ENCODE measurements at regions not wholly inside any gene's neighbourhood (a gene's known extent, or its start where the extent isn't known, plus 50 kb on each side); places are given as distances from the start of the nearest gene placed in this dataset.

GRCh38 chr3:40969341-40969740 is 230.0 kb upstream of the CTNNB1 start:
- TF ChIP-seq CTCF (conservative IDR thresholded peaks at IDR 0.05; ENCODE audit: low read length) (no peak), EZH2phosphoT487 (IDR thresholded peaks at IDR 0.05; ENCODE audit: borderline replicate concordance, low read depth, low read length) (no peak)

Data from OCI-LY7 (cell line).